H9 (cell line): ENCODE measurements at regions not wholly inside any gene's neighbourhood (a gene's known extent, or its start where the extent isn't known, plus 50 kb on each side); places are given as distances from the start of the nearest gene placed in this dataset.

ENCODE experiments used
- DNase-seq: peaks from one replicate; pipeline ENCODE4 v3.0.0-alpha.2; 2017
- H2AFZ ChIP-seq: one replicate; pipeline ENCODE4 v1.6.1; 2013; ENCODE audit warnings: mild to moderate bottlenecking, low read length, control low read depth, moderate library complexity
- H2AK5ac ChIP-seq: 2 replicates; pipeline ENCODE4 v1.6.1; 2013; ENCODE audit warnings: low read length, control low read depth, mixed read lengths; ENCODE audit not compliant: insufficient read length
- H2BK120ac ChIP-seq: one replicate; pipeline ENCODE4 v1.6.1; 2013; ENCODE audit warnings: low read depth, mild to moderate bottlenecking, low read length, control low read depth, inconsistent platforms; ENCODE audit not compliant: poor library complexity, severe bottlenecking
- H2BK12ac ChIP-seq: 2 replicates; pipeline ENCODE4 v1.6.1; 2013; ENCODE audit warnings: low read length, control low read depth, mixed read lengths, low read depth; ENCODE audit not compliant: insufficient read length
- H2BK15ac ChIP-seq: 2 replicates; pipeline ENCODE4 v1.6.1; 2013; ENCODE audit warnings: low read depth, low read length, control low read depth
- H2BK20ac ChIP-seq: one replicate; pipeline ENCODE4 v1.6.1; 2013; ENCODE audit warnings: low read depth, mild to moderate bottlenecking, low read length, control low read depth, inconsistent platforms; ENCODE audit not compliant: poor library complexity, severe bottlenecking
- H2BK5ac ChIP-seq: 2 replicates; pipeline ENCODE4 v1.6.1; 2013; ENCODE audit warnings: low read length, control low read depth, mixed read lengths; ENCODE audit not compliant: insufficient read length
- H3K14ac ChIP-seq: 2 replicates; pipeline ENCODE4 v1.6.1; 2013; ENCODE audit warnings: low read length, control low read depth; ENCODE audit not compliant: insufficient read depth
- H3K18ac ChIP-seq: 2 replicates; pipeline ENCODE4 v1.6.1; 2013; ENCODE audit warnings: low read depth, mild to moderate bottlenecking, mixed read lengths, low read length, control low read depth; ENCODE audit not compliant: insufficient read length
- H3K23ac ChIP-seq: 2 replicates; pipeline ENCODE4 v1.6.1; 2013; ENCODE audit warnings: low read length, control low read depth, mixed read lengths, low read depth; ENCODE audit not compliant: insufficient read length
- H3K23me2 ChIP-seq: 2 replicates; pipeline ENCODE4 v1.6.1; 2013; ENCODE audit warnings: low read depth, mild to moderate bottlenecking, mixed read lengths, low read length, control low read depth; ENCODE audit not compliant: insufficient read length, poor library complexity, severe bottlenecking
- H3K27ac ChIP-seq: 2 replicates; pipeline ENCODE4 v1.5.1; 2013; ENCODE audit warnings: low read length, control low read depth, mixed read lengths, low read depth; ENCODE audit not compliant: insufficient read length
- H3K27me3 ChIP-seq: 2 replicates; pipeline ENCODE4 v1.6.1; 2013; ENCODE audit warnings: low read length, control low read depth, inconsistent platforms; ENCODE audit not compliant: insufficient read depth
- H3K4ac ChIP-seq: 2 replicates; pipeline ENCODE4 v1.6.1; 2013; ENCODE audit warnings: low read depth, mild to moderate bottlenecking, control low read depth, inconsistent platforms, low read length, moderate library complexity
- H3K4me1 ChIP-seq: 2 replicates; pipeline ENCODE4 v1.6.1; 2013; ENCODE audit warnings: low read length, control low read depth, inconsistent platforms; ENCODE audit not compliant: insufficient read depth
- H3K4me2 ChIP-seq: 2 replicates; pipeline ENCODE4 v1.6.1; 2013; ENCODE audit warnings: low read length, control low read depth, mixed read lengths; ENCODE audit not compliant: insufficient read length, insufficient read depth
- H3K56ac ChIP-seq: 2 replicates; pipeline ENCODE4 v1.6.1; 2013; ENCODE audit warnings: low read depth, mild to moderate bottlenecking, mixed read lengths, low read length, control low read depth; ENCODE audit not compliant: insufficient read length
- H3K79me1 ChIP-seq: 2 replicates; pipeline ENCODE4 v1.6.1; 2013; ENCODE audit warnings: low read depth, mild to moderate bottlenecking, moderate library complexity, low read length, control low read depth, inconsistent platforms; ENCODE audit not compliant: insufficient read depth, poor library complexity, severe bottlenecking
- H3K79me2 ChIP-seq: 2 replicates; pipeline ENCODE4 v1.6.1; 2013; ENCODE audit warnings: low read length, control low read depth, inconsistent platforms; ENCODE audit not compliant: insufficient read depth
- H3K9ac ChIP-seq: 2 replicates; pipeline ENCODE4 v1.6.1; 2013; ENCODE audit warnings: low read length, control low read depth, mixed read lengths; ENCODE audit not compliant: insufficient read length; ENCODE audit errors: extremely low read depth
- H3K9me3 ChIP-seq: one replicate; pipeline ENCODE4 v1.6.1; 2013; ENCODE audit warnings: low read depth, low read length, inconsistent platforms; ENCODE audit not compliant: control insufficient read depth
- H3T11ph ChIP-seq: one replicate; pipeline ENCODE4 v1.6.1; 2013; ENCODE audit warnings: mild to moderate bottlenecking, low read length, control low read depth, inconsistent platforms
- H4K20me1 ChIP-seq: one replicate; pipeline ENCODE4 v1.6.1; 2013; ENCODE audit not compliant: control insufficient read depth, insufficient read length, insufficient read depth
- H4K5ac ChIP-seq: 2 replicates; pipeline ENCODE4 v1.6.1; 2013; ENCODE audit warnings: low read depth, mild to moderate bottlenecking, mixed read lengths, low read length, control low read depth; ENCODE audit not compliant: insufficient read length
- H4K8ac ChIP-seq: replicated peaks from 2 replicates; pipeline ENCODE4 v1.6.1; 2013; ENCODE audit warnings: low read length, control low read depth, mixed read lengths, low read depth; ENCODE audit not compliant: insufficient read length
- H4K91ac ChIP-seq: 2 replicates; pipeline ENCODE4 v1.6.1; 2013; ENCODE audit warnings: low read depth, mild to moderate bottlenecking, moderate library complexity, mixed read lengths, low read length, control low read depth; ENCODE audit not compliant: insufficient read length
- H3K27ac Mint-ChIP-seq, 3 experiments: 2 replicates in 2 of 3; 3 replicates in 1 of 3; pipeline ENCODE4 v1.8.0; 2020 to 2021; ENCODE audit warnings: mixed read lengths in 3 of 3, mild to moderate bottlenecking in 1 of 3, moderate library complexity in 1 of 3
- H3K27me3 Mint-ChIP-seq: 2 replicates; pipeline ENCODE4 v1.8.0; 2021; ENCODE audit warnings: low read depth, mild to moderate bottlenecking, moderate library complexity, mixed read lengths
- H3K36me3 Mint-ChIP-seq, 3 experiments: 2 replicates in 2 of 3; 3 replicates in 1 of 3; pipeline ENCODE4 v1.8.0; 2020 to 2021; ENCODE audit warnings: low read depth in 3 of 3, mixed read lengths in 3 of 3; ENCODE audit not compliant: insufficient read depth in 1 of 3
- H3K4me1 Mint-ChIP-seq, 2 experiments: 2 replicates each; pipeline ENCODE4 v1.8.0; 2020; ENCODE audit warnings: mixed read lengths in 2 of 2
- H3K4me3 Mint-ChIP-seq, 2 experiments: 2 replicates in 1 of 2; 3 replicates in 1 of 2; pipeline ENCODE4 v1.8.0; 2020 to 2021; ENCODE audit warnings: mild to moderate bottlenecking in 2 of 2, mixed read lengths in 2 of 2, moderate library complexity in 1 of 2
- H3K9me3 Mint-ChIP-seq, 2 experiments: 2 replicates in 1 of 2; 3 replicates in 1 of 2; pipeline ENCODE4 v1.8.0; 2020; ENCODE audit warnings: mild to moderate bottlenecking in 2 of 2, mixed read lengths in 2 of 2, moderate library complexity in 1 of 2
- WGBS: extraction: QIAGEN DNeasy Blood & Tissue Kit; methylation state at CpG from one replicate; pipeline ENCODE4 v1.1.7; 2013; ENCODE audit warnings: missing lambda C conversion rate, low lambda C conversion rate, mixed read lengths; ENCODE audit not compliant: insufficient read length; ENCODE audit errors: extremely low coverage; 5-methylcytosine and 5-hydroxymethylcytosine counted together
- TF ChIP-seq, protein P1 (sequence below): fragments of 200-600 bp; sonication (generic); conservative IDR thresholded peaks from 3 replicates; pipeline ENCODE4 v1.8.0; 2021; ENCODE audit warnings: antibody characterized with exemption, mild to moderate bottlenecking

- no peak overlapping the region for H3K27ac ChIP-seq
- H2BK12ac ChIP-seq = no peak overlapping the region
- H3K4me2 ChIP-seq = no peak overlapping the region
- no peaks in the 10 kb centered on the region for H4K20me1 ChIP-seq
- H3K27ac Mint-ChIP-seq = no peak overlapping the region
- no peak overlapping the region for H3T11ph ChIP-seq
- no peak overlapping the region for H2BK20ac ChIP-seq
- no peak overlapping the region for H4K5ac ChIP-seq
- no peak overlapping the region for H3K23ac ChIP-seq
- peaks cover 0 to 7% (median 0%) of the 10 kb centered on the region in 3 experiments; a peak in 2 of 7 replicates for H3K36me3 Mint-ChIP-seq
- no peak overlapping the region for H2BK120ac ChIP-seq
- DNase-seq = no peak
- H3K4ac ChIP-seq = no peak overlapping the region
- no peak overlapping the region for H2BK15ac ChIP-seq
- TF ChIP-seq, protein P1, sequence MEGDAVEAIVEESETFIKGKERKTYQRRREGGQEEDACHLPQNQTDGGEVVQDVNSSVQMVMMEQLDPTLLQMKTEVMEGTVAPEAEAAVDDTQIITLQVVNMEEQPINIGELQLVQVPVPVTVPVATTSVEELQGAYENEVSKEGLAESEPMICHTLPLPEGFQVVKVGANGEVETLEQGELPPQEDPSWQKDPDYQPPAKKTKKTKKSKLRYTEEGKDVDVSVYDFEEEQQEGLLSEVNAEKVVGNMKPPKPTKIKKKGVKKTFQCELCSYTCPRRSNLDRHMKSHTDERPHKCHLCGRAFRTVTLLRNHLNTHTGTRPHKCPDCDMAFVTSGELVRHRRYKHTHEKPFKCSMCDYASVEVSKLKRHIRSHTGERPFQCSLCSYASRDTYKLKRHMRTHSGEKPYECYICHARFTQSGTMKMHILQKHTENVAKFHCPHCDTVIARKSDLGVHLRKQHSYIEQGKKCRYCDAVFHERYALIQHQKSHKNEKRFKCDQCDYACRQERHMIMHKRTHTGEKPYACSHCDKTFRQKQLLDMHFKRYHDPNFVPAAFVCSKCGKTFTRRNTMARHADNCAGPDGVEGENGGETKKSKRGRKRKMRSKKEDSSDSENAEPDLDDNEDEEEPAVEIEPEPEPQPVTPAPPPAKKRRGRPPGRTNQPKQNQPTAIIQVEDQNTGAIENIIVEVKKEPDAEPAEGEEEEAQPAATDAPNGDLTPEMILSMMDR = no peak
- H4K91ac ChIP-seq = no peak overlapping the region
- peaks cover 4% of the 10 kb centered on the region for H3K27me3 Mint-ChIP-seq
- H2AK5ac ChIP-seq = no peak overlapping the region
- H3K14ac ChIP-seq = no peak overlapping the region
- no peak overlapping the region for H4K8ac ChIP-seq
- H3K56ac ChIP-seq = no peak overlapping the region
- H3K27me3 ChIP-seq = no peaks in the 10 kb centered on the region; the same call in 1 of the 2 replicates
- H2BK5ac ChIP-seq = no peak overlapping the region
- H3K4me1 Mint-ChIP-seq = peaks cover 17 to 25% of the 10 kb centered on the region in 2 experiments
- no peaks in the 10 kb centered on the region for H3K9me3 ChIP-seq
- no peak overlapping the region for H3K9ac ChIP-seq
- H3K9me3 Mint-ChIP-seq = no peaks in the 10 kb centered on the region; a peak in 1 of 5 replicates
- no peak overlapping the region for H3K4me3 Mint-ChIP-seq
- H3K4me1 ChIP-seq = no peaks in the 10 kb centered on the region
- no peak overlapping the region for H3K18ac ChIP-seq
- H3K79me2 ChIP-seq = no peaks in the 10 kb centered on the region
- H2AFZ ChIP-seq = no peak overlapping the region
- no CpG with 5 or more reads among the region's 3 CpGs for WGBS
- no peaks in the 10 kb centered on the region for H3K79me1 ChIP-seq
- H3K23me2 ChIP-seq = peaks cover 4% of the 10 kb centered on the region
Observed at GRCh38 chr13:110817143-110817542, 97.7 kb downstream of the ANKRD10 start.
